H1 (cell line): ENCODE measurements at regions not wholly inside any gene's neighbourhood (a gene's known extent, or its start where the extent isn't known, plus 50 kb on each side); places are given as distances from the start of the nearest gene placed in this dataset.

ENCODE experiments used
- BCL11A ChIP-seq, 2 experiments: IDR thresholded peaks; one replicate each; pipeline ENCODE4 v1.6.1; 2011; ENCODE audit warnings: low read depth in 2 of 2, low read length in 2 of 2, mild to moderate bottlenecking in 2 of 2
- CHD1 ChIP-seq: IDR thresholded peaks from 2 replicates; pipeline ENCODE4 v1.6.1; 2012; ENCODE audit warnings: low read depth, low read length, improper control_type of control experiment
- EGR1 ChIP-seq: IDR thresholded peaks from 2 replicates; pipeline ENCODE4 v1.6.1; 2011; ENCODE audit warnings: low read depth, low read length, borderline replicate concordance
- HDAC2 ChIP-seq, 2 experiments: fragments of 300-600 bp in 1 of 2; sonication (generic) in 1 of 2; IDR thresholded peaks; 2 replicates each; pipeline ENCODE4 v1.6.1; 2011 to 2012; ENCODE audit warnings: low read depth in 2 of 2, low read length in 2 of 2, mild to moderate bottlenecking in 2 of 2, moderate library complexity in 2 of 2, borderline replicate concordance in 1 of 2, inconsistent platforms in 1 of 2
- HDAC6 ChIP-seq: IDR thresholded peaks from one replicate; pipeline ENCODE4 v1.7.1; 2012; ENCODE audit warnings: low read depth, mild to moderate bottlenecking, inconsistent platforms, low read length, moderate library complexity
- SRF ChIP-seq: IDR thresholded peaks from 2 replicates; pipeline ENCODE4 v1.6.1; 2011; ENCODE audit warnings: mild to moderate bottlenecking, low read depth, low read length, moderate library complexity
- SUZ12 ChIP-seq: fragments of 200-600 bp; sonication (generic); IDR thresholded peaks from 2 replicates; pipeline ENCODE4 v1.6.1; 2012; ENCODE audit warnings: mild to moderate bottlenecking, inconsistent platforms, low read length, moderate library complexity, mixed read lengths
- ZNF274 ChIP-seq: IDR thresholded peaks from 2 replicates; pipeline ENCODE4 v1.7.0; 2012; ENCODE audit warnings: low read length, borderline replicate concordance; ENCODE audit errors: extremely low read depth

- TF ChIP-seq ZNF274 (no peak), CHD1 (no peak), HDAC2 (IDR thresholded peaks at IDR 0.05; ENCODE audit: borderline replicate concordance in 1 of 2, low read depth in 2 of 2, low read length in 2 of 2) (no peak), SUZ12 (no peak), EGR1 (no peak), SRF (no peak), BCL11A (IDR thresholded peaks at IDR 0.05; ENCODE audit: low read depth in 2 of 2, low read length in 2 of 2) (no peak), HDAC6 (no peak)
- TF ChIP-seq, all 59 proteins: peak for 0
Measured at GRCh38 chr11:33545931-33546330, 154.7 kb downstream of the C11orf91 start (continued).
